OCI-LY1 (cell line): ENCODE measurements at regions not wholly inside any gene's neighbourhood (a gene's known extent, or its start where the extent isn't known, plus 50 kb on each side); places are given as distances from the start of the nearest gene placed in this dataset.

Experiments
- H2AFZ ChIP-seq: fragments of 200-600 bp; sonication (generic), shearing (Covaris generic); 2 replicates; pipeline ENCODE4 v1.6.0; 2014; ENCODE audit warnings: antibody characterized with exemption, mild to moderate bottlenecking, low read length
- H3F3A ChIP-seq: fragments of 200-600 bp; sonication (generic), shearing (Covaris generic); 2 replicates; pipeline ENCODE4 v1.6.0; 2014; ENCODE audit warnings: mild to moderate bottlenecking, antibody characterized with exemption, low read length, moderate library complexity; ENCODE audit not compliant: insufficient read depth
- H3K27ac ChIP-seq: fragments of 200-600 bp; sonication (generic); 2 replicates; pipeline ENCODE4 v1.5.1; 2014; ENCODE audit warnings: low read length, mixed run types, mild to moderate bottlenecking, low read depth; ENCODE audit not compliant: poor library complexity, severe bottlenecking
- H3K27me3 ChIP-seq: fragments of 200-600 bp; sonication (generic); 2 replicates; pipeline ENCODE4 v1.6.0; 2014; ENCODE audit warnings: antibody characterized with exemption, mild to moderate bottlenecking, low read length, moderate library complexity; ENCODE audit not compliant: insufficient read depth
- H3K36me3 ChIP-seq: fragments of 200-600 bp; sonication (generic); 2 replicates; pipeline ENCODE4 v1.6.1; 2014; ENCODE audit warnings: mild to moderate bottlenecking, antibody characterized with exemption, low read length, moderate library complexity, mixed read lengths; ENCODE audit not compliant: insufficient read depth
- H3K4me1 ChIP-seq: fragments of 200-600 bp; sonication (generic); 2 replicates; pipeline ENCODE4 v1.5.1; 2014; ENCODE audit warnings: mild to moderate bottlenecking, low read length, moderate library complexity; ENCODE audit not compliant: insufficient read depth, severe bottlenecking
- H3K4me2 ChIP-seq: fragments of 200-600 bp; sonication (generic), shearing (Covaris generic); 2 replicates; pipeline ENCODE4 v1.6.1; 2014; ENCODE audit warnings: low read length
- H3K4me3 ChIP-seq: fragments of 200-600 bp; sonication (generic); 2 replicates; pipeline ENCODE4 v1.5.1; 2014; ENCODE audit warnings: low read length, low read depth, mild to moderate bottlenecking, mixed read lengths; ENCODE audit not compliant: poor library complexity, severe bottlenecking
- H3K79me2 ChIP-seq: fragments of 200-600 bp; shearing (Covaris generic); 2 replicates; pipeline ENCODE4 v1.6.1; 2016; ENCODE audit warnings: mixed run types, low read length, mixed read lengths; ENCODE audit not compliant: insufficient read depth
- H3K9ac ChIP-seq: fragments of 200-600 bp; sonication (generic), shearing (Covaris generic); 2 replicates; pipeline ENCODE4 v1.6.1; 2014; ENCODE audit warnings: mild to moderate bottlenecking, low read length, mixed read lengths
- H3K9me2 ChIP-seq: fragments of 200-600 bp; sonication (generic), shearing (Covaris generic); 2 replicates; pipeline ENCODE4 v1.6.1; 2014; ENCODE audit warnings: low read depth, mild to moderate bottlenecking, low read length, mixed read lengths
- H3K9me3 ChIP-seq: fragments of 200-600 bp; shearing (Covaris generic); 2 replicates; pipeline ENCODE4 v1.6.1; 2014; ENCODE audit warnings: low read length, mixed read lengths
- H4K20me1 ChIP-seq: fragments of 200-600 bp; sonication (generic), shearing (Covaris generic); 2 replicates; pipeline ENCODE4 v1.6.0; 2016; ENCODE audit warnings: mild to moderate bottlenecking, low read length; ENCODE audit not compliant: insufficient read depth
- EZH2 ChIP-seq: fragments of 200-600 bp; sonication (generic), shearing (Covaris generic); IDR thresholded peaks from 2 replicates; pipeline ENCODE4 v1.8.0; 2017; ENCODE audit warnings: borderline replicate concordance, mixed run types, mild to moderate bottlenecking, antibody characterized with exemption, low read length, moderate library complexity, mixed read lengths
- TF ChIP-seq, protein P1 (sequence below): fragments of 200-600 bp; sonication (generic), shearing (Covaris generic); IDR thresholded peaks from 2 replicates; pipeline ENCODE4 v1.5.1; 2017; ENCODE audit warnings: mild to moderate bottlenecking, antibody characterized with exemption, low read length, moderate library complexity, mixed read lengths

DNA sequence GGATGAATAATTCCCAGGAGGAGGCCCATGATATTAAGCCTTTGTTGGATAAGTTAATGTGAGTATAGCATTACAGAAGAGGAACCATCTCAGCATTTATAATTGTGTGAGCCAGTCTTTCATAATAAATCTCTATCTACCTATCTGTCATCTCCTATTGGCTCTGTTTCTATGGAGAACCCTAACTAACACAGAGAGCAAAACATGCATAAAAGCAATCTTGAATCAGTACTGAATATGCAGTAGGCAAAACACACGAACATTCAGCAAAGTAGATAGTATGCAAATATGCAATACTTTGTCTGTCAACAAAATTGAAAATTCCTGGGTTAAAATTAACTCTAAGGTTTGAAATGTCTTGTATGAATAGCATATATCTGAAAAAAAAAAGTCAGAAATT is 966.3 kb downstream of the DIAPH3 start:
- H2AFZ ChIP-seq = no peak overlapping the region
- H3K4me1 ChIP-seq = no peaks in the 10 kb centered on the region
- no peaks in the 10 kb centered on the region for H3K79me2 ChIP-seq
- H3K9me3 ChIP-seq = no peaks in the 10 kb centered on the region
- H4K20me1 ChIP-seq = no peaks in the 10 kb centered on the region
- no peak overlapping the region for H3K9ac ChIP-seq
- no peak overlapping the region for H3K27ac ChIP-seq
- H3K9me2 ChIP-seq = no peaks in the 10 kb centered on the region
- no peak for TF ChIP-seq EZH2
- TF ChIP-seq, protein P1, sequence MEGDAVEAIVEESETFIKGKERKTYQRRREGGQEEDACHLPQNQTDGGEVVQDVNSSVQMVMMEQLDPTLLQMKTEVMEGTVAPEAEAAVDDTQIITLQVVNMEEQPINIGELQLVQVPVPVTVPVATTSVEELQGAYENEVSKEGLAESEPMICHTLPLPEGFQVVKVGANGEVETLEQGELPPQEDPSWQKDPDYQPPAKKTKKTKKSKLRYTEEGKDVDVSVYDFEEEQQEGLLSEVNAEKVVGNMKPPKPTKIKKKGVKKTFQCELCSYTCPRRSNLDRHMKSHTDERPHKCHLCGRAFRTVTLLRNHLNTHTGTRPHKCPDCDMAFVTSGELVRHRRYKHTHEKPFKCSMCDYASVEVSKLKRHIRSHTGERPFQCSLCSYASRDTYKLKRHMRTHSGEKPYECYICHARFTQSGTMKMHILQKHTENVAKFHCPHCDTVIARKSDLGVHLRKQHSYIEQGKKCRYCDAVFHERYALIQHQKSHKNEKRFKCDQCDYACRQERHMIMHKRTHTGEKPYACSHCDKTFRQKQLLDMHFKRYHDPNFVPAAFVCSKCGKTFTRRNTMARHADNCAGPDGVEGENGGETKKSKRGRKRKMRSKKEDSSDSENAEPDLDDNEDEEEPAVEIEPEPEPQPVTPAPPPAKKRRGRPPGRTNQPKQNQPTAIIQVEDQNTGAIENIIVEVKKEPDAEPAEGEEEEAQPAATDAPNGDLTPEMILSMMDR = no peak
- no peaks in the 10 kb centered on the region for H3F3A ChIP-seq
- no peaks in the 10 kb centered on the region for H3K27me3 ChIP-seq
- H3K4me2 ChIP-seq = no peak overlapping the region
- no peaks in the 10 kb centered on the region for H3K36me3 ChIP-seq
- no peak overlapping the region for H3K4me3 ChIP-seq

DNA sequence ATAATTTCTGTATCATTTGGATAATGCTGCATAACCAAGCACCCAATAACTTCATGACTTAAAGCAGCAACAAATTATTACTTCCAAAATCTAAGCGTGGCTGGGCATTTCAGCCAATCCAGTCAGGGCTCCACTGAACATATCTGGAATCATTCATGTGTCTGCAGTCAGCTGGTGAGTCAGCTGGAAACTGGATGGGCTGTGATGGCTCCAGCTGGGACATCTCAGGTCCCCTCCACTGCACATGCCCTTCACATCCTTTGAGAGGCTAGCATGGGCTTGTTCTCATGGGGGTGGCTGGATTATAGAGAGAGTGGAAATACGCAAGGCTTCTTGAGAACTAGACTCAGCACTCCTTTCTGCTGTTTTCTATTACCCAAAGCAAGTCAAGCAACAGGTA is 961.9 kb downstream of the DIAPH3 start:
- no peaks in the 10 kb centered on the region for H3K4me1 ChIP-seq
- TF ChIP-seq, protein P1 = no peak
- TF ChIP-seq EZH2 = no peak
- no peaks in the 10 kb centered on the region for H3K9me2 ChIP-seq
- H3K27ac ChIP-seq = no peak overlapping the region
- no peaks in the 10 kb centered on the region for H3K27me3 ChIP-seq
- no peak overlapping the region for H3K4me3 ChIP-seq
- no peaks in the 10 kb centered on the region for H3K9me3 ChIP-seq
- H3K9ac ChIP-seq = no peak overlapping the region
- H3K79me2 ChIP-seq = no peaks in the 10 kb centered on the region
- H3K36me3 ChIP-seq = no peaks in the 10 kb centered on the region
- H3F3A ChIP-seq = no peaks in the 10 kb centered on the region
- no peak overlapping the region for H2AFZ ChIP-seq
- no peak overlapping the region for H3K4me2 ChIP-seq
- H4K20me1 ChIP-seq = no peaks in the 10 kb centered on the region

DNA sequence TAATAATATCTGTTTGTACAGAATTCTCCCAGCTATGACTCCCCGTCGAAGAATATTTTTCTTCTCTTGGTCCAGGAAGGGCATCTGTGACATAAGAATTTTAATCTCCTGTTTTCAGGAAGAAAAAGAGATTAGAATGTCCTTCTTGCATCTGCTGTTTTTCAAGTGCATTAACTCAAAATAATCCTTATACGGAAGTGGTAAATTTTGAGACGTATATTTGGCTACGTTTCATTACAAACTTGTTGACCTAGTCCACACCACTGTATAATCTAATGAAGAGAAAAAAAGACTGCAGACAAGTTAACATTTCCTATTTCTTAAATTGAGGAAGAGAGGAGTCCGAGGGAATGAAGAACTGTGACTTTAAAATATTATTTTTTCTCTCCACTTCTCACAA is 959.9 kb downstream of the DIAPH3 start:
- H3K79me2 ChIP-seq = no peaks in the 10 kb centered on the region
- H3K4me2 ChIP-seq = no peak overlapping the region
- no peak overlapping the region for H3K27ac ChIP-seq

More for the DNA sequence above, 959.9 kb downstream of the DIAPH3 start:
- TF ChIP-seq EZH2 = no peak
- TF ChIP-seq, protein P1 = no peak
- no peak overlapping the region for H2AFZ ChIP-seq
- no peak overlapping the region for H3K9ac ChIP-seq
- H3K27me3 ChIP-seq = no peaks in the 10 kb centered on the region
- no peaks in the 10 kb centered on the region for H3K9me2 ChIP-seq
- H3K4me1 ChIP-seq = no peaks in the 10 kb centered on the region
- H3K4me3 ChIP-seq = no peak overlapping the region
- H3K36me3 ChIP-seq = no peaks in the 10 kb centered on the region
- H4K20me1 ChIP-seq = no peaks in the 10 kb centered on the region
- H3F3A ChIP-seq = no peaks in the 10 kb centered on the region
- H3K9me3 ChIP-seq = no peaks in the 10 kb centered on the region
